Chondrocyte (in vitro differentiated cells): ENCODE measurements at regions not wholly inside any gene's neighbourhood (a gene's known extent, or its start where the extent isn't known, plus 50 kb on each side); places are given as distances from the start of the nearest gene placed in this dataset.
"Not testable (repeated sequence)": the region's sequence is repeated elsewhere in the genome, so short reads cannot be mapped to it uniquely, and the experiment has no call there.

Experiments
- DNase-seq: peaks from one replicate; pipeline ENCODE4 v3.0.0; 2021; ENCODE audit warnings: mixed read lengths, low spot score
- H3K27ac Mint-ChIP-seq: one replicate; pipeline ENCODE4 v1.8.0; 2021; ENCODE audit warnings: mild to moderate bottlenecking, moderate library complexity, mixed read lengths; ENCODE audit not compliant: unreplicated experiment
- H3K27me3 Mint-ChIP-seq: 2 replicates; pipeline ENCODE4 v1.8.0; 2021; ENCODE audit warnings: low read depth, mixed read lengths
- H3K36me3 Mint-ChIP-seq: 2 replicates; pipeline ENCODE4 v1.8.0; 2021; ENCODE audit warnings: low read depth, mixed read lengths
- H3K4me1 Mint-ChIP-seq: 2 replicates; pipeline ENCODE4 v1.8.0; 2021; ENCODE audit warnings: low read depth, mild to moderate bottlenecking, mixed read lengths
- H3K4me3 Mint-ChIP-seq: one replicate; pipeline ENCODE4 v1.8.0; 2021; ENCODE audit warnings: mild to moderate bottlenecking, moderate library complexity, mixed read lengths; ENCODE audit not compliant: unreplicated experiment
- H3K9me3 Mint-ChIP-seq: 2 replicates; pipeline ENCODE4 v1.8.0; 2021; ENCODE audit warnings: low read depth, mixed read lengths
- CTCF ChIP-seq: fragments of 200-600 bp; sonication (generic); IDR thresholded peaks from 2 replicates; pipeline ENCODE4 v1.5.0; 2021; ENCODE audit warnings: antibody characterized with exemption, mild to moderate bottlenecking, moderate library complexity

- TF ChIP-seq CTCF: no peak
- H3K9me3 Mint-ChIP-seq: no peaks in the 10 kb centered on the region
- no peak for DNase-seq
- H3K27ac Mint-ChIP-seq: no peak overlapping the region
- H3K4me1 Mint-ChIP-seq: no peaks in the 10 kb centered on the region
- no peaks in the 10 kb centered on the region for H3K36me3 Mint-ChIP-seq
- peaks cover 2% of the 10 kb centered on the region for H3K27me3 Mint-ChIP-seq
- H3K4me3 Mint-ChIP-seq: no peak overlapping the region
Measured at GRCh38 chr6:148628251-148628650, 118.6 kb upstream of the UST start.

- Mint-ChIP-seq H3K27me3 (peaks cover 2% of the 10 kb centered on the region), H3K9me3 (no peaks in the 10 kb centered on the region), H3K4me1 (no peaks in the 10 kb centered on the region), H3K36me3 (no peaks in the 10 kb centered on the region), H3K4me3 (no peak overlapping the region), H3K27ac (no peak overlapping the region)
- no peak for DNase-seq
- TF ChIP-seq CTCF: no peak
Measured at GRCh38 chr6:148629181-148629580, 117.6 kb upstream of the UST start.

GRCh38 chr6:148629592-148630465 lies 117.0 kb upstream of the UST start:
- H3K9me3 Mint-ChIP-seq: no peaks in the 10 kb centered on the region
- no peak for TF ChIP-seq CTCF
- DNase-seq: no peak
- no peaks in the 10 kb centered on the region for H3K4me1 Mint-ChIP-seq
- no peak overlapping the region for H3K4me3 Mint-ChIP-seq
- no peak overlapping the region for H3K27ac Mint-ChIP-seq
- H3K27me3 Mint-ChIP-seq: peaks cover 2% of the 10 kb centered on the region
- no peaks in the 10 kb centered on the region for H3K36me3 Mint-ChIP-seq

GRCh38 chr6:148635070-148635743 lies 111.6 kb upstream of the UST start:
- Mint-ChIP-seq H3K27ac (no peak overlapping the region), H3K4me1 (peaks cover 5% of the 10 kb centered on the region), H3K9me3 (no peaks in the 10 kb centered on the region), H3K4me3 (no peak overlapping the region), H3K36me3 (no peaks in the 10 kb centered on the region), H3K27me3 (no peaks in the 10 kb centered on the region)
- no peak for TF ChIP-seq CTCF
- DNase-seq: no peak

GRCh38 chr6:148641836-148642235 lies 105.0 kb upstream of the UST start:
- not testable (repeated sequence) for H3K4me3 Mint-ChIP-seq, DNase-seq, H3K9me3 Mint-ChIP-seq, H3K27me3 Mint-ChIP-seq, H3K27ac Mint-ChIP-seq, H3K36me3 Mint-ChIP-seq, H3K4me1 Mint-ChIP-seq

- DNase-seq, H3K27ac Mint-ChIP-seq, H3K4me3 Mint-ChIP-seq, H3K36me3 Mint-ChIP-seq, H3K27me3 Mint-ChIP-seq, H3K9me3 Mint-ChIP-seq, H3K4me1 Mint-ChIP-seq: not testable (repeated sequence)
Measured at GRCh38 chr6:148643208-148643607, 103.6 kb upstream of the UST start.

- H3K27me3 Mint-ChIP-seq, H3K4me3 Mint-ChIP-seq, DNase-seq, H3K4me1 Mint-ChIP-seq, H3K36me3 Mint-ChIP-seq, H3K27ac Mint-ChIP-seq, H3K9me3 Mint-ChIP-seq: not testable (repeated sequence)
Measured at GRCh38 chr6:148645049-148645448, 101.8 kb upstream of the UST start.
